Endothelial cell of umbilical vein (primary cell): ENCODE measurements at regions not wholly inside any gene's neighbourhood (a gene's known extent, or its start where the extent isn't known, plus 50 kb on each side); places are given as distances from the start of the nearest gene placed in this dataset.

Experiments used
- BruUV-seq: library from RNA; stranded (reverse); fragments of 400-500 nt; replicated peaks from 2 replicates; lab custom pipeline; 2021; lab: Mats Ljungman, UMichigan
- CTCF ChIA-PET: fragments of 300-600, 350-600 bp; sonication (Branson Sonifier 250); formaldehyde crosslinking; loops from one replicate; lab custom pipeline; 2021; ENCODE audit warnings: antibody characterized with exemption, inconsistent platforms; lab: Charles Lee
- POLR2A ChIA-PET: fragments of 300-600, 350-600 bp; sonication (Branson Sonifier 250); formaldehyde crosslinking; loops from one replicate; lab custom pipeline; 2021; ENCODE audit warnings: antibody characterized with exemption, inconsistent platforms; lab: Charles Lee
- DNase-seq: peaks from one replicate; pipeline ENCODE4 v3.0.0-alpha.2; 2011; ENCODE audit warnings: low read depth, low spot score
- FAIRE-seq: peaks from 2 replicates; lab custom pipeline; 2011; peaks lifted over from hg19 to GRCh38; lab: Jason Lieb, UNC
- H2AFZ ChIP-seq: 2 replicates; pipeline ENCODE4 v1.6.0; 2012; ENCODE audit warnings: low read depth, low read length, control low read depth, inconsistent platforms
- H3K27ac ChIP-seq: 2 replicates; pipeline ENCODE4 v1.5.1; 2011; ENCODE audit warnings: low read depth, mild to moderate bottlenecking, control low read depth, low read length, moderate library complexity; ENCODE audit not compliant: insufficient read depth
- H3K27me3 ChIP-seq, 2 experiments: 2 replicates each; pipeline versions ENCODE4 v1.6.0 to v1.6.1; 2011; ENCODE audit warnings: low read length in 2 of 2, mixed read lengths in 1 of 2; ENCODE audit not compliant: control insufficient read depth in 2 of 2, insufficient read depth in 2 of 2
- H3K36me3 ChIP-seq, 2 experiments: 2 replicates in 1 of 2; 3 replicates in 1 of 2; pipeline ENCODE4 v1.5.1; 2011; ENCODE audit warnings: low read length in 2 of 2, mild to moderate bottlenecking in 1 of 2, moderate library complexity in 1 of 2; ENCODE audit not compliant: control insufficient read depth in 2 of 2, insufficient read depth in 2 of 2; ENCODE audit errors: extremely low read depth in 1 of 2
- H3K4me1 ChIP-seq: 3 replicates; pipeline ENCODE4 v1.5.1; 2011; ENCODE audit warnings: mild to moderate bottlenecking, low read length; ENCODE audit not compliant: control insufficient read depth, insufficient read depth; ENCODE audit errors: extremely low read depth
- H3K4me2 ChIP-seq: 2 replicates; pipeline ENCODE4 v1.6.1; 2011; ENCODE audit warnings: low read length, control low read depth, mixed read lengths; ENCODE audit not compliant: insufficient read depth
- H3K4me3 ChIP-seq, 3 experiments: fragments of 200-600 bp in 1 of 3; sonication (generic), shearing (Covaris generic) in 1 of 3; replicated peaks in 1 of 3; 2 replicates each; pipeline ENCODE4 v1.5.1; 2011 to 2016; ENCODE audit warnings: control low read depth in 3 of 3, low read length in 3 of 3, mild to moderate bottlenecking in 2 of 3, inconsistent platforms in 1 of 3, low read depth in 1 of 3, moderate library complexity in 1 of 3; ENCODE audit not compliant: insufficient read depth in 1 of 3
- H3K79me2 ChIP-seq: 2 replicates; pipeline ENCODE4 v1.6.0; 2012; ENCODE audit warnings: low read length, inconsistent platforms; ENCODE audit not compliant: control insufficient read depth, insufficient read depth
- H3K9ac ChIP-seq: replicated peaks from 2 replicates; pipeline ENCODE3; 2011; ENCODE audit warnings: low read length, control low read depth; ENCODE audit not compliant: insufficient read depth; ENCODE audit errors: extremely low read depth
- H3K9me1 ChIP-seq: replicated peaks from 3 replicates; pipeline ENCODE4 v1.6.0; 2011; ENCODE audit warnings: mild to moderate bottlenecking, low read length; ENCODE audit not compliant: control insufficient read depth, insufficient read depth; ENCODE audit errors: extremely low read depth
- H3K9me3 ChIP-seq: replicated peaks from 2 replicates; pipeline ENCODE4 v1.5.1; 2012; ENCODE audit warnings: low read length, inconsistent platforms; ENCODE audit not compliant: control insufficient read depth, insufficient read depth
- H4K20me1 ChIP-seq: replicated peaks from 2 replicates; pipeline ENCODE3; 2011; ENCODE audit warnings: mild to moderate bottlenecking, low read length; ENCODE audit not compliant: control insufficient read depth, insufficient read depth; ENCODE audit errors: extremely low read depth
- FOS ChIP-seq: IDR thresholded peaks from 2 replicates; pipeline ENCODE4 v1.6.1; 2011; ENCODE audit warnings: mild to moderate bottlenecking, low read length, moderate library complexity, borderline replicate concordance; ENCODE audit not compliant: insufficient read depth
- GATA2 ChIP-seq: IDR thresholded peaks from 2 replicates; pipeline ENCODE4 v1.7.0; 2011; ENCODE audit warnings: low read depth, mild to moderate bottlenecking, moderate library complexity, mixed read lengths, low read length; ENCODE audit not compliant: insufficient read length, insufficient read depth
- MAX ChIP-seq: IDR thresholded peaks from 2 replicates; pipeline ENCODE4 v1.6.1; 2011; ENCODE audit not compliant: insufficient read depth, insufficient read length
- dilution Hi-C: fragments of 300-500 bp; cut with MboI; formaldehyde crosslinking; loops from one replicate; pipeline ENCODE4 v1.15.0; 2019; ENCODE audit warnings: low sequenced_read_pairs; ENCODE audit not compliant: extremely low pct_ligation_motif_present
- intact Hi-C: fragments of 100-400 bp; cut with micrococcal nuclease; formaldehyde crosslinking; loops from one replicate; pipeline ENCODE4 v1.10.0; 2022

- BruUV-seq, result no TSS peak
- H3K4me1 ChIP-seq, result no peaks in the 10 kb centered on the region
- H3K27me3 ChIP-seq, result no peaks in the 10 kb centered on the region
- H3K9me3 ChIP-seq, result peaks cover under 1% of the 10 kb centered on the region
- H4K20me1 ChIP-seq, result no peaks in the 10 kb centered on the region
- no peaks in the 10 kb centered on the region for H3K9me1 ChIP-seq
- DNase-seq (no peak), FAIRE-seq (no peak)
- CTCF ChIA-PET, result no interaction called here
- dilution Hi-C loops (no loop called here), intact Hi-C loops (no loop called here)
- H3K27ac ChIP-seq, result no peak overlapping the region
- no peaks in the 10 kb centered on the region for H3K79me2 ChIP-seq
- POLR2A ChIA-PET, result no interaction called here
- no peak overlapping the region for H2AFZ ChIP-seq
- no peak overlapping the region for H3K4me2 ChIP-seq
- H3K4me3 ChIP-seq, result no peak overlapping the region
- no peak overlapping the region for H3K9ac ChIP-seq
- no peak for TF ChIP-seq MAX
- H3K36me3 ChIP-seq, result no peaks in the 10 kb centered on the region
These were observed 95.3 kb upstream of the SLC10A2 start for GRCh38 chr13:103161476-103161875.

GRCh38 chr13:103157434-103158145 is 91.4 kb upstream of the SLC10A2 start:
- Histone ChIP-seq H3K9me1 (no peaks in the 10 kb centered on the region), H3K9ac (no peak overlapping the region), H4K20me1 (no peaks in the 10 kb centered on the region), H3K4me2 (no peak overlapping the region), H3K27ac (no peak overlapping the region), H3K9me3 (no peaks in the 10 kb centered on the region), H3K36me3 (no peaks in the 10 kb centered on the region), H3K4me1 (no peaks in the 10 kb centered on the region), H3K27me3 (no peaks in the 10 kb centered on the region), H3K79me2 (no peaks in the 10 kb centered on the region), H3K4me3 (no peak overlapping the region), H2AFZ (no peak overlapping the region)
- FAIRE-seq, result no peak
- CTCF ChIA-PET, result no interaction called here
- TF ChIP-seq GATA2 (no peak), MAX (no peak), FOS (no peak)
- DNase-seq, result no peak
- no TSS peak for BruUV-seq
- intact Hi-C loops (no loop called here), dilution Hi-C loops (no loop called here)
- POLR2A ChIA-PET, result no interaction called here
